Left ventricle myocardium inferior (tissue), 1 donor: ENCODE measurements at regions not wholly inside any gene's neighbourhood (a gene's known extent, or its start where the extent isn't known, plus 50 kb on each side); places are given as distances from the start of the nearest gene placed in this dataset.

Experiments
- DNase-seq: peaks from one replicate; pipeline ENCODE4 v3.0.0-alpha.2; 2020
- H3K27ac ChIP-seq: fragments of 200-600 bp; replicated peaks from 2 replicates; pipeline ENCODE4 v1.8.0; 2021
- H3K27me3 ChIP-seq: fragments of 200-600 bp; 2 replicates; pipeline ENCODE4 v1.8.0; 2021; ENCODE audit warnings: low read depth
- H3K36me3 ChIP-seq: fragments of 200-600 bp; 2 replicates; pipeline ENCODE4 v1.8.0; 2021
- H3K4me1 ChIP-seq: fragments of 200-600 bp; 2 replicates; pipeline ENCODE4 v1.8.0; 2021
- H3K4me3 ChIP-seq: fragments of 200-600 bp; 2 replicates; pipeline ENCODE4 v1.8.0; 2021; ENCODE audit warnings: mild to moderate bottlenecking, moderate library complexity
- H3K9me3 ChIP-seq: fragments of 200-600 bp; replicated peaks from 2 replicates; pipeline ENCODE4 v1.8.0; 2021
- intact Hi-C: fragments of 100-400 bp; cut with micrococcal nuclease; formaldehyde crosslinking; loops from one replicate; pipeline ENCODE4 v1.11.0; 2022
- TF ChIP-seq, protein P1 (sequence below): fragments of 200-600 bp; IDR thresholded peaks from 2 replicates; pipeline ENCODE4 v1.8.0; 2021; ENCODE audit warnings: antibody characterized with exemption, mild to moderate bottlenecking, borderline replicate concordance
- donor health status: DM: no; HTN: yes; CAD: no; lungs with severe emphysema.

- no peak overlapping the region for H3K4me3 ChIP-seq
- H3K4me1 ChIP-seq: no peaks in the 10 kb centered on the region
- no peak overlapping the region for H3K27ac ChIP-seq
- H3K9me3 ChIP-seq: peaks cover 4% of the 10 kb centered on the region
- DNase-seq: no peak
- peaks cover 64% of the 10 kb centered on the region for H3K27me3 ChIP-seq
- intact Hi-C loops: no loop called here
- H3K36me3 ChIP-seq: no peaks in the 10 kb centered on the region
- TF ChIP-seq, protein P1, sequence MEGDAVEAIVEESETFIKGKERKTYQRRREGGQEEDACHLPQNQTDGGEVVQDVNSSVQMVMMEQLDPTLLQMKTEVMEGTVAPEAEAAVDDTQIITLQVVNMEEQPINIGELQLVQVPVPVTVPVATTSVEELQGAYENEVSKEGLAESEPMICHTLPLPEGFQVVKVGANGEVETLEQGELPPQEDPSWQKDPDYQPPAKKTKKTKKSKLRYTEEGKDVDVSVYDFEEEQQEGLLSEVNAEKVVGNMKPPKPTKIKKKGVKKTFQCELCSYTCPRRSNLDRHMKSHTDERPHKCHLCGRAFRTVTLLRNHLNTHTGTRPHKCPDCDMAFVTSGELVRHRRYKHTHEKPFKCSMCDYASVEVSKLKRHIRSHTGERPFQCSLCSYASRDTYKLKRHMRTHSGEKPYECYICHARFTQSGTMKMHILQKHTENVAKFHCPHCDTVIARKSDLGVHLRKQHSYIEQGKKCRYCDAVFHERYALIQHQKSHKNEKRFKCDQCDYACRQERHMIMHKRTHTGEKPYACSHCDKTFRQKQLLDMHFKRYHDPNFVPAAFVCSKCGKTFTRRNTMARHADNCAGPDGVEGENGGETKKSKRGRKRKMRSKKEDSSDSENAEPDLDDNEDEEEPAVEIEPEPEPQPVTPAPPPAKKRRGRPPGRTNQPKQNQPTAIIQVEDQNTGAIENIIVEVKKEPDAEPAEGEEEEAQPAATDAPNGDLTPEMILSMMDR: no peak
These were observed 258.3 kb downstream of the MATN1 start for GRCh38 chr1:30465096-30465495.

GRCh38 chr1:30464187-30464617, 259.2 kb downstream of the MATN1 start:
- no peak overlapping the region for H3K27ac ChIP-seq
- no peak overlapping the region for H3K4me3 ChIP-seq
- intact Hi-C loops: no loop called here
- peaks cover 70% of the 10 kb centered on the region for H3K27me3 ChIP-seq
- H3K36me3 ChIP-seq: no peaks in the 10 kb centered on the region
- DNase-seq: no peak
- H3K9me3 ChIP-seq: peaks cover 4% of the 10 kb centered on the region
- H3K4me1 ChIP-seq: no peaks in the 10 kb centered on the region
- TF ChIP-seq, protein P1: no peak

- Histone ChIP-seq H3K4me1 (no peaks in the 10 kb centered on the region), H3K9me3 (peaks cover 4% of the 10 kb centered on the region), H3K36me3 (no peaks in the 10 kb centered on the region), H3K27ac (no peak overlapping the region), H3K27me3 (peaks cover 62% of the 10 kb centered on the region), H3K4me3 (no peak overlapping the region)
- DNase-seq: no peak
- TF ChIP-seq, protein P1: no peak
- intact Hi-C loops: no loop called here
These were observed 260.5 kb downstream of the MATN1 start for GRCh38 chr1:30462826-30463425.

DNA sequence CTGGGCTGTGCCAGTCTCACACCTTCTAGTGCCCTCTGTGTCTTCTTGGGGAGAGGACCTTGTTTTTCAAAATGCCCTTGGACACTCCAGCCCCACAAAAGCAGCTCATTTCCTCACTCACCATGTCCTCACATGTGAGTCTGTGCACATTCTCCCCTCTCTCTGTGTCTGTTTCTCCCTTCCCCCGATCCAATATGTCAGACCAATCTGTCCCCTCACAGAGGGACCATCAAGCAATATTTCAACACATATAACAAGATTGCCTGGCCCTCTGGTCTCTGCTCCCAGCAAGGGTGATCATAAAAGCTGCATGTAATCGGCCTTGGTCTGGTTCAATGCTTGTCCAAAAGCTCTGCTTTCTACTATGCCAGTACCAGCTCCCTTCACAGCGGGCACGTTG, 261.2 kb downstream of the MATN1 start:
- no peak overlapping the region for H3K4me3 ChIP-seq
- H3K27me3 ChIP-seq: peaks cover 58% of the 10 kb centered on the region
- intact Hi-C loops: no loop called here
- no peak overlapping the region for H3K27ac ChIP-seq
- TF ChIP-seq, protein P1: no peak
- H3K9me3 ChIP-seq: peaks cover 4% of the 10 kb centered on the region
- no peaks in the 10 kb centered on the region for H3K4me1 ChIP-seq
- no peak for DNase-seq
- no peaks in the 10 kb centered on the region for H3K36me3 ChIP-seq

GRCh38 chr1:30461640-30462039, 261.7 kb downstream of the MATN1 start:
- H3K27me3 ChIP-seq: peaks cover 53% of the 10 kb centered on the region
- intact Hi-C loops: no loop called here

More at GRCh38 chr1:30461640-30462039, 261.7 kb downstream of the MATN1 start:
- no peak overlapping the region for H3K4me3 ChIP-seq
- H3K36me3 ChIP-seq: no peaks in the 10 kb centered on the region
- TF ChIP-seq, protein P1: no peak
- H3K9me3 ChIP-seq: peaks cover 4% of the 10 kb centered on the region
- DNase-seq: no peak
- no peak overlapping the region for H3K27ac ChIP-seq
- no peaks in the 10 kb centered on the region for H3K4me1 ChIP-seq
